ENCODE measurements at regions not wholly inside any gene's neighbourhood (a gene's known extent, or its start where the extent isn't known, plus 50 kb on each side); places are given as distances from the start of the nearest gene placed in this dataset.
"Not testable (repeated sequence)": the region's sequence is repeated elsewhere in the genome, so short reads cannot be mapped to it uniquely, and the experiment has no call there.

GRCh38 chr10:21463436-21463835 lies 62.0 kb downstream of the SKIDA1 start:
- no peak for DNase-seq (ENCODE audit: low spot score)

GRCh38 chr10:21458126-21458871 lies 67.2 kb downstream of the SKIDA1 start:
- DNase-seq (ENCODE audit: low spot score) = no peak

GRCh38 chr10:21456160-21456559 lies 69.3 kb downstream of the SKIDA1 start:
- DNase-seq (ENCODE audit: low spot score) = no peak

- DNase-seq (ENCODE audit: low spot score) = no peak
These were observed 73.3 kb downstream of the SKIDA1 start for GRCh38 chr10:21452203-21452602.

GRCh38 chr10:21449288-21449966 lies 76.1 kb downstream of the SKIDA1 start:
- DNase-seq (ENCODE audit: low spot score) = no peak

- no peak for DNase-seq (ENCODE audit: low spot score)
These were observed 80.3 kb downstream of the SKIDA1 start for GRCh38 chr10:21445163-21445562.

GRCh38 chr10:21441625-21442024 lies 83.9 kb downstream of the SKIDA1 start:
- no peak for DNase-seq (ENCODE audit: low spot score)

GRCh38 chr10:21438914-21439313 lies 86.6 kb downstream of the SKIDA1 start:
- not testable (repeated sequence) for DNase-seq (ENCODE audit: low spot score)

- DNase-seq (ENCODE audit: low spot score) = no peak
These were observed 87.6 kb downstream of the SKIDA1 start for GRCh38 chr10:21437770-21438382.

GRCh38 chr10:21432266-21432665 lies 93.2 kb downstream of the SKIDA1 start:
- DNase-seq (ENCODE audit: low spot score) = no peak

- DNase-seq (ENCODE audit: low spot score) = no peak
These were observed 93.7 kb downstream of the SKIDA1 start for GRCh38 chr10:21431799-21432198.

- DNase-seq (ENCODE audit: low spot score) = no peak
These were observed 97.5 kb downstream of the SKIDA1 start for GRCh38 chr10:21427804-21428481.

- DNase-seq (ENCODE audit: low spot score) = no peak
These were observed 101.0 kb downstream of the SKIDA1 start for GRCh38 chr10:21424459-21424861.

- no peak for DNase-seq (ENCODE audit: low spot score)
These were observed 101.6 kb downstream of the SKIDA1 start for GRCh38 chr10:21423850-21424249.

GRCh38 chr10:21423338-21423737 lies 102.1 kb downstream of the SKIDA1 start:
- DNase-seq (ENCODE audit: low spot score) = no peak

GRCh38 chr10:21421794-21422193 lies 103.7 kb downstream of the SKIDA1 start:
- no peak for DNase-seq (ENCODE audit: low spot score)

GRCh38 chr10:21421016-21421415 lies 104.5 kb downstream of the SKIDA1 start:
- no peak for DNase-seq (ENCODE audit: low spot score)

- not testable (repeated sequence) for DNase-seq (ENCODE audit: low spot score)
These were observed 106.4 kb downstream of the SKIDA1 start for GRCh38 chr10:21418981-21419576.

GRCh38 chr10:21417172-21417712 lies 108.2 kb downstream of the SKIDA1 start:
- no peak for DNase-seq (ENCODE audit: low spot score)

- no peak for DNase-seq (ENCODE audit: low spot score)
These were observed 111.8 kb downstream of the SKIDA1 start for GRCh38 chr10:21413680-21414079.

GRCh38 chr10:21413268-21413667 lies 112.2 kb downstream of the SKIDA1 start:
- no peak for DNase-seq (ENCODE audit: low spot score)
